GM12878 (cell line): ENCODE measurements at regions not wholly inside any gene's neighbourhood (a gene's known extent, or its start where the extent isn't known, plus 50 kb on each side); places are given as distances from the start of the nearest gene placed in this dataset.

Experiments used
- ATAC-seq: fragments of 200-7000 bp; cut with Tn5 transposase; 3 replicates; pipeline ENCODE4 v1.9.1; 2020; ENCODE audit warnings: mild to moderate bottlenecking, moderate library complexity
- BruUV-seq: library from RNA; stranded (reverse); fragments of 400-500 nt; replicated peaks from 2 replicates; lab custom pipeline; 2021; lab: Mats Ljungman, UMichigan
- CTCF ChIA-PET: fragments of 300-600 bp; sonication (Branson Sonifier 250); formaldehyde crosslinking; extraction: SDS; loops from one replicate; lab custom pipeline; 2021; ENCODE audit warnings: inconsistent platforms; lab: Yijun Ruan, JAX
- POLR2A ChIA-PET: fragments of 350-600 bp; formaldehyde crosslinking; extraction: SDS; loops from one replicate; lab custom pipeline; 2021; ENCODE audit warnings: inconsistent platforms; lab: Charles Lee
- RAD21 ChIA-PET: fragments of 300-600 bp; sonication (Branson Sonifier 250); formaldehyde crosslinking; loops from one replicate; lab custom pipeline; 2023; ENCODE audit warnings: antibody characterized with exemption; ENCODE audit not compliant: unreplicated experiment; lab: Charles Lee
- SMC1A ChIA-PET: fragments of 300-600 bp; sonication (Branson Sonifier 250); formaldehyde crosslinking; loops from one replicate; lab custom pipeline; 2023; ENCODE audit not compliant: unreplicated experiment, uncharacterized antibody; lab: Charles Lee
- DNase-seq: peaks from one replicate; pipeline ENCODE4 v3.0.0-alpha.2; 2011; ENCODE audit warnings: low read depth, low spot score
- FAIRE-seq: peaks from 3 replicates; lab custom pipeline; 2011; peaks lifted over from hg19 to GRCh38; lab: Jason Lieb, UNC
- H2AFZ ChIP-seq: 2 replicates; pipeline ENCODE4 v1.6.0; 2011; ENCODE audit warnings: low read depth, low read length, control low read depth; ENCODE audit not compliant: control insufficient read depth
- H3K27ac ChIP-seq: 2 replicates; pipeline ENCODE4 v1.5.1; 2011; ENCODE audit warnings: control low read depth; ENCODE audit not compliant: control insufficient read depth, insufficient read depth
- H3K27me3 ChIP-seq, 2 experiments: replicated peaks in 1 of 2; 2 replicates each; pipeline versions ENCODE4 v1.6.0 to v1.6.1; 2011; ENCODE audit warnings: low read length in 1 of 2; ENCODE audit not compliant: control insufficient read depth in 2 of 2, insufficient read depth in 2 of 2
- H3K36me3 ChIP-seq, 2 experiments: 2 replicates each; pipeline ENCODE4 v1.5.1; 2011; ENCODE audit warnings: low read length in 1 of 2; ENCODE audit not compliant: control insufficient read depth in 2 of 2, insufficient read depth in 2 of 2
- H3K4me1 ChIP-seq: 2 replicates; pipeline ENCODE4 v1.6.1; 2011; ENCODE audit warnings: mild to moderate bottlenecking, low read length, moderate library complexity, mixed read lengths; ENCODE audit not compliant: control insufficient read depth, insufficient read depth
- H3K4me2 ChIP-seq: 2 replicates; pipeline ENCODE4 v1.6.0; 2011; ENCODE audit warnings: control low read depth; ENCODE audit not compliant: control insufficient read depth, insufficient read depth
- H3K4me3 ChIP-seq: fragments of 200-600 bp; sonication (generic); 2 replicates; pipeline ENCODE4 v1.5.1; 2016
- H3K79me2 ChIP-seq: 2 replicates; pipeline ENCODE4 v1.6.0; 2011; ENCODE audit warnings: low read length; ENCODE audit not compliant: control insufficient read depth, insufficient read depth
- H3K9ac ChIP-seq: 2 replicates; pipeline ENCODE4 v1.8.0; 2011; ENCODE audit warnings: low read length, control low read depth, mixed read lengths; ENCODE audit not compliant: control insufficient read depth, insufficient read depth
- H3K9me3 ChIP-seq: replicated peaks from 3 replicates; pipeline ENCODE4 v1.5.1; 2011; ENCODE audit warnings: mild to moderate bottlenecking, low read length; ENCODE audit not compliant: control insufficient read depth, insufficient read depth
- H4K20me1 ChIP-seq: 2 replicates; pipeline ENCODE4 v1.6.0; 2011; ENCODE audit not compliant: control insufficient read depth, insufficient read depth
- ATF7 ChIP-seq: fragments of 450-650 bp; IDR thresholded peaks from 2 replicates; pipeline ENCODE4 v1.6.1; 2016; ENCODE audit warnings: low read depth, mild to moderate bottlenecking
- DPF2 ChIP-seq: fragments of 450-650 bp; IDR thresholded peaks from 2 replicates; pipeline ENCODE4 v1.6.1; 2017; ENCODE audit warnings: mild to moderate bottlenecking
- EP300 ChIP-seq, 2 experiments: fragments of 150-350 bp in 1 of 2; IDR thresholded peaks; 2 replicates each; pipeline ENCODE4 v1.6.1; 2011 to 2012; ENCODE audit warnings: low read depth in 2 of 2, low read length in 2 of 2, borderline replicate concordance in 1 of 2, improper control_type of control experiment in 1 of 2, inconsistent platforms in 1 of 2; ENCODE audit not compliant: control insufficient read depth in 1 of 2
- GABPA ChIP-seq: IDR thresholded peaks from 2 replicates; pipeline ENCODE4 v1.6.1; 2014; ENCODE audit warnings: antibody characterized with exemption, low read depth, mild to moderate bottlenecking, inconsistent platforms
- NBN ChIP-seq: fragments of 450-650 bp; IDR thresholded peaks from 2 replicates; pipeline ENCODE4 v1.6.1; 2016
- NFXL1 ChIP-seq: fragments of 450-650 bp; IDR thresholded peaks from 2 replicates; pipeline ENCODE4 v1.6.1; 2017; ENCODE audit warnings: antibody characterized with exemption, mild to moderate bottlenecking, borderline replicate concordance
- NFYA ChIP-seq: IDR thresholded peaks from 2 replicates; pipeline ENCODE4 v1.6.1; 2011; ENCODE audit warnings: low read depth, mild to moderate bottlenecking, low read length, improper control_type of control experiment, borderline replicate concordance
- NR2C2 ChIP-seq: IDR thresholded peaks from 2 replicates; pipeline ENCODE4 v1.6.1; 2011; ENCODE audit warnings: borderline replicate concordance, low read depth; ENCODE audit not compliant: control insufficient read depth, insufficient read length
- RBBP5 ChIP-seq: fragments of 200-600 bp; sonication (generic); conservative IDR thresholded peaks from 2 replicates; pipeline ENCODE4 v1.6.1; 2016
- RELB ChIP-seq: fragments of 450-650 bp; IDR thresholded peaks from 2 replicates; pipeline ENCODE4 v1.6.1; 2017; ENCODE audit warnings: low read depth, mild to moderate bottlenecking, moderate library complexity
- SMC3 ChIP-seq: IDR thresholded peaks from 2 replicates; pipeline ENCODE4 v1.6.1; 2011; ENCODE audit warnings: low read length, improper control_type of control experiment, borderline replicate concordance
- SP1 ChIP-seq: IDR thresholded peaks from one replicate; pipeline ENCODE4 v1.6.1; 2011; ENCODE audit warnings: low read depth, low read length
- STAT1 ChIP-seq: fragments of 450-650 bp; conservative IDR thresholded peaks from 2 replicates; pipeline ENCODE4 v1.6.1; 2014; ENCODE audit warnings: antibody characterized with exemption, mild to moderate bottlenecking
- USF1 ChIP-seq: IDR thresholded peaks from 2 replicates; pipeline ENCODE4 v1.6.1; 2011; ENCODE audit warnings: borderline replicate concordance, low read depth, mild to moderate bottlenecking, moderate library complexity, mixed read lengths, low read length; ENCODE audit not compliant: insufficient read depth; ENCODE audit errors: extremely low read length
- ZBTB11 ChIP-seq: fragments of 450-650 bp; formaldehyde crosslinking; IDR thresholded peaks from 2 replicates; pipeline ENCODE4 v1.5.0; 2022; ENCODE audit warnings: mild to moderate bottlenecking, missing genetic modification characterization
- WGBS: methylation state at CpG from one replicate; pipeline ENCODE4 v1.1.6; 2016; ENCODE audit warnings: low lambda C conversion rate; ENCODE audit not compliant: insufficient replicate concordance, insufficient coverage; ENCODE audit errors: missing lambda C conversion rate; 5-methylcytosine and 5-hydroxymethylcytosine counted together
- in situ Hi-C: fragments of 300-500 bp; cut with MboI; formaldehyde crosslinking; loops from 9 replicates; pipeline ENCODE4 v1.14.3; 2018; ENCODE audit warnings: mixed read lengths
- intact Hi-C: fragments of 100-400 bp; cut with micrococcal nuclease; formaldehyde crosslinking; loops from one replicate; pipeline ENCODE4 v1.14.2; 2022; ENCODE audit not compliant: unreplicated experiment

- Histone ChIP-seq H3K79me2 (no peaks in the 10 kb centered on the region), H3K27ac (no peak overlapping the region), H3K9me3 (no peaks in the 10 kb centered on the region), H2AFZ (no peak overlapping the region), H3K27me3 (no peaks in the 10 kb centered on the region), H3K4me2 (no peak overlapping the region), H4K20me1 (no peaks in the 10 kb centered on the region), H3K4me3 (no peak overlapping the region), H3K4me1 (no peaks in the 10 kb centered on the region), H3K36me3 (no peaks in the 10 kb centered on the region), H3K9ac (no peak overlapping the region)
- DNase-seq (no peak), ATAC-seq (no peak), FAIRE-seq (no peak)
- 0% methylated on average over 1 of the region's 1 CpG for WGBS
- CTCF ChIA-PET = no interaction called here
- SMC1A ChIA-PET = no interaction called here
- TF ChIP-seq DPF2 (no peak), RBBP5 (no peak), NR2C2 (no peak), ATF7 (no peak), NFXL1 (no peak), RELB (no peak), GABPA (no peak), EP300 (IDR thresholded peaks at IDR 0.05; ENCODE audit: borderline replicate concordance in 1 of 2, control insufficient read depth in 1 of 2, low read depth in 2 of 2, low read length in 2 of 2) (no peak), NBN (no peak), SMC3 (no peak), SP1 (no peak), NFYA (no peak), USF1 (no peak), ZBTB11 (CRISPR knock-in tag) (no peak), STAT1 (no peak)
- no TSS peak for BruUV-seq
- intact Hi-C loops = no loop called here
- in situ Hi-C loops = no loop called here
- POLR2A ChIA-PET = no interaction called here
- RAD21 ChIA-PET = no interaction called here
Observed at GRCh38 chr3:68315964-68316363, 616.4 kb downstream of the TAFA4 start.
